ENCODE measurements at regions not wholly inside any gene's neighbourhood (a gene's known extent, or its start where the extent isn't known, plus 50 kb on each side); places are given as distances from the start of the nearest gene placed in this dataset.

- TF ChIP-seq, protein P1, sequence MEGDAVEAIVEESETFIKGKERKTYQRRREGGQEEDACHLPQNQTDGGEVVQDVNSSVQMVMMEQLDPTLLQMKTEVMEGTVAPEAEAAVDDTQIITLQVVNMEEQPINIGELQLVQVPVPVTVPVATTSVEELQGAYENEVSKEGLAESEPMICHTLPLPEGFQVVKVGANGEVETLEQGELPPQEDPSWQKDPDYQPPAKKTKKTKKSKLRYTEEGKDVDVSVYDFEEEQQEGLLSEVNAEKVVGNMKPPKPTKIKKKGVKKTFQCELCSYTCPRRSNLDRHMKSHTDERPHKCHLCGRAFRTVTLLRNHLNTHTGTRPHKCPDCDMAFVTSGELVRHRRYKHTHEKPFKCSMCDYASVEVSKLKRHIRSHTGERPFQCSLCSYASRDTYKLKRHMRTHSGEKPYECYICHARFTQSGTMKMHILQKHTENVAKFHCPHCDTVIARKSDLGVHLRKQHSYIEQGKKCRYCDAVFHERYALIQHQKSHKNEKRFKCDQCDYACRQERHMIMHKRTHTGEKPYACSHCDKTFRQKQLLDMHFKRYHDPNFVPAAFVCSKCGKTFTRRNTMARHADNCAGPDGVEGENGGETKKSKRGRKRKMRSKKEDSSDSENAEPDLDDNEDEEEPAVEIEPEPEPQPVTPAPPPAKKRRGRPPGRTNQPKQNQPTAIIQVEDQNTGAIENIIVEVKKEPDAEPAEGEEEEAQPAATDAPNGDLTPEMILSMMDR (conservative IDR thresholded peaks at IDR 0.05; ENCODE audit: low read depth in 2 of 2) = no peak
- TF ChIP-seq POLR2AphosphoS5 (IDR thresholded peaks at IDR 0.05; ENCODE audit: low read depth) (no peak), NANOG (IDR thresholded peaks at IDR 0.05; ENCODE audit: borderline replicate concordance) (no peak), ZNF331 (CRISPR knock-in tag; IDR thresholded peaks at IDR 0.05; ENCODE audit: low read depth) (no peak), REST (IDR thresholded peaks at IDR 0.05; ENCODE audit: unreplicated experiment) (no peak), EZH2phosphoT487 (IDR thresholded peaks at IDR 0.05; ENCODE audit: unreplicated experiment) (no peak)
Observed at GRCh38 chr13:29907670-29908069, 57.3 kb upstream of the UBL3 start (continued).

GRCh38 chr13:29906432-29907011 is 56.1 kb upstream of the UBL3 start:
- TF ChIP-seq, protein P2, sequence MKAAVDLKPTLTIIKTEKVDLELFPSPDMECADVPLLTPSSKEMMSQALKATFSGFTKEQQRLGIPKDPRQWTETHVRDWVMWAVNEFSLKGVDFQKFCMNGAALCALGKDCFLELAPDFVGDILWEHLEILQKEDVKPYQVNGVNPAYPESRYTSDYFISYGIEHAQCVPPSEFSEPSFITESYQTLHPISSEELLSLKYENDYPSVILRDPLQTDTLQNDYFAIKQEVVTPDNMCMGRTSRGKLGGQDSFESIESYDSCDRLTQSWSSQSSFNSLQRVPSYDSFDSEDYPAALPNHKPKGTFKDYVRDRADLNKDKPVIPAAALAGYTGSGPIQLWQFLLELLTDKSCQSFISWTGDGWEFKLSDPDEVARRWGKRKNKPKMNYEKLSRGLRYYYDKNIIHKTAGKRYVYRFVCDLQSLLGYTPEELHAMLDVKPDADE (IDR thresholded peaks at IDR 0.05) = no peak
- no peak for TF ChIP-seq CREB1 (CRISPR knock-in tag; IDR thresholded peaks at IDR 0.05; ENCODE audit: low read depth)
- no peak overlapping the region for H3K4me3 Mint-ChIP-seq
- Histone ChIP-seq H4K20me1 (replicated peaks; ENCODE audit: insufficient read depth) (no peaks in the 10 kb centered on the region), H3K36me3 (ENCODE audit: insufficient read depth) (no peaks in the 10 kb centered on the region), H3K4me1 (ENCODE audit: insufficient read depth) (peaks cover 9% of the 10 kb centered on the region; the same call in 1 of the 2 replicates), H2AFZ (peak overlapping the region; percentile 45; the same call in 1 of the 2 replicates), H3K4me3 (no peak overlapping the region), H3K79me2 (replicated peaks; ENCODE audit: insufficient read depth) (no peaks in the 10 kb centered on the region), H3K4me2 (no peak overlapping the region), H3K27ac (ENCODE audit: low read depth) (no peak overlapping the region), H3F3A (replicated peaks; ENCODE audit: low read depth) (no peaks in the 10 kb centered on the region), H3K9me2 (ENCODE audit: insufficient read depth) (peaks cover 7% of the 10 kb centered on the region), H3K27me3 (ENCODE audit: insufficient read depth) (no peaks in the 10 kb centered on the region)
- H3K4me1 Mint-ChIP-seq = peaks cover 17% of the 10 kb centered on the region
- ATAC-seq (no peak), DNase-seq (ENCODE audit: low spot score) (no peak)
- H3K27me3 Mint-ChIP-seq (ENCODE audit: insufficient read depth, low read depth, poor library complexity) = peaks cover 3% of the 10 kb centered on the region
- no peaks in the 10 kb centered on the region for H3K36me3 Mint-ChIP-seq (ENCODE audit: low read depth)
- H3K27ac Mint-ChIP-seq = no peak overlapping the region
- no peaks in the 10 kb centered on the region for H3K9me3 Mint-ChIP-seq

All from GM23338 (cell line).